ENCODE measurements at regions not wholly inside any gene's neighbourhood (a gene's known extent, or its start where the extent isn't known, plus 50 kb on each side); places are given as distances from the start of the nearest gene placed in this dataset.

GRCh38 chr5:98513380-98513779, 260.1 kb upstream of the RGMB start:
- no peak for TF ChIP-seq POLR2AphosphoS5 (IDR thresholded peaks at IDR 0.05; ENCODE audit: borderline replicate concordance, low read depth, low read length)
- no peak for TF ChIP-seq EZH2 (IDR thresholded peaks at IDR 0.05)

Data from SK-N-MC (cell line).